ENCODE measurements at regions not wholly inside any gene's neighbourhood (a gene's known extent, or its start where the extent isn't known, plus 50 kb on each side); places are given as distances from the start of the nearest gene placed in this dataset.

DNA sequence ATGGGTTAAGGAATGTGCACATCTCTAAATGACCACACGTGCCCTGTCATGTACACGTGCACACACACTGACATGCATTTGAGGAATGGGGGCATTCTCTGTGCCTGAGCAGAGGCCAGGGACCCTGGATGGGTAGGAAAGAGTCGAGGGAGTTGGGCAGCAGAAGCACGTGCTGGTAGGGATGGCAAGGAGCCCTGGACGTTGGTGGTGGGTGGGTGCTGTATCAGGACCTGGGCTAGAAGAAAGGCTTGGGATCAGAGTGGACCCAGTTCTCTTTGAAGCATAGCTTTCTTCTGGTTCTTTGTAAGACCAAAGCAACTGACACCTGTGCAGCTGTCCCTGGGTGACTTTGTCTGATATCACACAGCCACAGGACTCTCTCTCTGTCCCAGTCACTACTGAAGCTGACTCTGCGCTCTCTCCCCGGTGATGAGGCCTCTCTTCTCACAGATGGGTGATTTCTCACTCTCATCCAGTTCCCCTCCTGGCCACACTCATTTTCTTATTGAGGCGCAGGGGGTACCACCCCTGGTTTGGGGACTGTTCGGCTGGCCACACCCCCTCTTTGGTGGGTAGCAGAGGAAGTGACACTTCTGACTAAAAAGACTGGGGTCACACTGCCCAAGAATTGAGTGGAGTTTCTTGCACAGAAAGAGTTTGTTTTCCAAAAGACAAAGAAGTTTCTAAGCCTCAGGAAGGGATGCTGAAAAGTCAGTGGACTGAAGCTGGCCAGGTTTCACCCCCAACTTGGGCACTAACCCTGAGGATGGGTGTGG lies 171.7 kb upstream of the RTL1 start (continued):
- no peak for TF ChIP-seq AHDC1 (CRISPR knock-in tag; IDR thresholded peaks at IDR 0.05; ENCODE audit: borderline replicate concordance)

GRCh38 chr14:101075801-101076413 lies 172.4 kb upstream of the RTL1 start:
- CTCF ChIA-PET (ENCODE audit: low intra/inter-chr PET ratio, low total read pairs), result no interaction called here
- H3K79me2 ChIP-seq (ENCODE audit: insufficient read depth, low read length), result no peaks in the 10 kb centered on the region
- H3K4me1 ChIP-seq (ENCODE audit: insufficient read depth, low read length), result no peaks in the 10 kb centered on the region
- POLR2A ChIA-PET, result no interaction called here
- H3K4me2 ChIP-seq (ENCODE audit: low read depth, low read length), result no peak overlapping the region
- FAIRE-seq, result no peak
- H3K4me3 ChIP-seq (replicated peaks in 1 of 3; ENCODE audit: insufficient read depth in 1 of 3, low read depth in 2 of 3, low read length in 3 of 3), result no peak overlapping the region
- H3K27me3 ChIP-seq (ENCODE audit: control insufficient read depth in 1 of 2, insufficient read depth in 2 of 2, low read length in 2 of 2), result peaks cover 25 to 81% of the 10 kb centered on the region in 2 experiments
- WGBS (ENCODE audit: low lambda C conversion rate), result 4% methylated on average over 9 of the region's 15 CpGs
- no peaks in the 10 kb centered on the region for H3K9me3 ChIP-seq (ENCODE audit: low read length)
- DNase-seq (ENCODE audit: low spot score), result no peak
- ATAC-seq, result no peak
- intact Hi-C loops (cut with micrococcal nuclease; ENCODE audit: unreplicated experiment), result no loop called here
- in situ Hi-C loops (cut with HindIII; ENCODE audit: extremely low pct_ligation_motif_present, low pct_unique_long_range_greater_than_20kb), result no loop called here
- H3K9ac ChIP-seq (ENCODE audit: insufficient read depth, low read depth, low read length), result no peak overlapping the region
- H4K20me1 ChIP-seq (ENCODE audit: insufficient read depth, low read length), result no peaks in the 10 kb centered on the region
- H2AFZ ChIP-seq (ENCODE audit: low read length), result no peak overlapping the region
- no peak overlapping the region for H3K27ac ChIP-seq (ENCODE audit: extremely low read length, insufficient read depth, low read length)
- H3K36me3 ChIP-seq (replicated peaks in 1 of 2; ENCODE audit: control insufficient read depth in 1 of 2, insufficient read depth in 2 of 2, low read length in 2 of 2), result no peaks in the 10 kb centered on the region
- no TSS peak for BruUV-seq (replicated peaks)
- no peak for TF ChIP-seq XBP1 (CRISPR knock-in tag; IDR thresholded peaks at IDR 0.05)
- no peak for TF ChIP-seq AGO1 (IDR thresholded peaks at IDR 0.05; ENCODE audit: low read depth, low read length, poor library complexity, severe bottlenecking)
- TF ChIP-seq ZNF556 (CRISPR knock-in tag; IDR thresholded peaks at IDR 0.05; ENCODE audit: borderline replicate concordance), result no peak
- no peak for TF ChIP-seq ZNF451 (CRISPR knock-in tag; IDR thresholded peaks at IDR 0.05)
- no peak for TF ChIP-seq PRMT3 (CRISPR knock-in tag; IDR thresholded peaks at IDR 0.05; ENCODE audit: borderline replicate concordance, low read depth)
- TF ChIP-seq TRIM24 (CRISPR knock-in tag; IDR thresholded peaks at IDR 0.05), result no peak
- no peak for TF ChIP-seq ZNF780A (CRISPR knock-in tag; IDR thresholded peaks at IDR 0.05)
- TF ChIP-seq, protein P1, sequence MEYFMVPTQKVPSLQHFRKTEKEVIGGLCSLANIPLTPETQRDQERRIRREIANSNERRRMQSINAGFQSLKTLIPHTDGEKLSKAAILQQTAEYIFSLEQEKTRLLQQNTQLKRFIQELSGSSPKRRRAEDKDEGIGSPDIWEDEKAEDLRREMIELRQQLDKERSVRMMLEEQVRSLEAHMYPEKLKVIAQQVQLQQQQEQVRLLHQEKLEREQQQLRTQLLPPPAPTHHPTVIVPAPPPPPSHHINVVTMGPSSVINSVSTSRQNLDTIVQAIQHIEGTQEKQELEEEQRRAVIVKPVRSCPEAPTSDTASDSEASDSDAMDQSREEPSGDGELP (IDR thresholded peaks at IDR 0.05; ENCODE audit: borderline replicate concordance, low read depth), result no peak
- TF ChIP-seq ZFAT (CRISPR knock-in tag; conservative IDR thresholded peaks at IDR 0.05), result no peak
- no peak for TF ChIP-seq ZNF512 (CRISPR knock-in tag; IDR thresholded peaks at IDR 0.05)
- no peak for TF ChIP-seq NFIC (IDR thresholded peaks at IDR 0.05; ENCODE audit: low read length)
